A549 (cell line): ENCODE measurements at regions not wholly inside any gene's neighbourhood (a gene's known extent, or its start where the extent isn't known, plus 50 kb on each side); places are given as distances from the start of the nearest gene placed in this dataset.

ENCODE experiments used
- MAZ ChIP-seq: fragments of 150-350 bp; IDR thresholded peaks from 2 replicates; pipeline ENCODE4 v1.6.1; 2014; ENCODE audit warnings: antibody characterized with exemption, low read depth, low read length, borderline replicate concordance
- TF ChIP-seq, protein P1 (sequence below): fragments of >200 bp; sonication (Bioruptor Twin); formaldehyde crosslinking; IDR thresholded peaks from 3 replicates; pipeline ENCODE4 v1.5.1; 2016
- TF ChIP-seq, protein P2 (sequence below): fragments of 200-600 bp; sonication (generic); IDR thresholded peaks from 2 replicates; pipeline ENCODE4 v1.6.1; 2016; ENCODE audit warnings: antibody characterized with exemption, mild to moderate bottlenecking, moderate library complexity

DNA sequence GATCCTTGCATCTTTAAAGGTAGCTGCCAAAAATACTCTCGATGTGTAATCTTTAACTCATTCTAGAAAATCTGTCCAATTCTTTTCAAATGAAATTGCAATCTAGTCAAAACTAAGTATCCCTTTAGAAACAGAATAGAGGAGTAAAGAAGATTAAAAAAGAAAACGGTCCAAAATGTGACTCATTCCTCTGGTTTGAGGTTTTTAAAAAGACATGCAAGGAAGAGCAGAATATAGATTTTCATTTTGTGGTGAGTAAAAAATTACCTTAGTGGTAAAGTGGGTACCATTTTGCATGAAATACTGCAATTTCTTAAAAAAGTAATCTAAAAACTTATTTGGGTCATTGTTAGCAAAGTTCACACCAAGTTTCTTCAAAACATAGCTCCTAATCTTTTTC is 108.4 kb downstream of the BRMS1L start:
- no peak for TF ChIP-seq MAZ
- TF ChIP-seq, protein P1, sequence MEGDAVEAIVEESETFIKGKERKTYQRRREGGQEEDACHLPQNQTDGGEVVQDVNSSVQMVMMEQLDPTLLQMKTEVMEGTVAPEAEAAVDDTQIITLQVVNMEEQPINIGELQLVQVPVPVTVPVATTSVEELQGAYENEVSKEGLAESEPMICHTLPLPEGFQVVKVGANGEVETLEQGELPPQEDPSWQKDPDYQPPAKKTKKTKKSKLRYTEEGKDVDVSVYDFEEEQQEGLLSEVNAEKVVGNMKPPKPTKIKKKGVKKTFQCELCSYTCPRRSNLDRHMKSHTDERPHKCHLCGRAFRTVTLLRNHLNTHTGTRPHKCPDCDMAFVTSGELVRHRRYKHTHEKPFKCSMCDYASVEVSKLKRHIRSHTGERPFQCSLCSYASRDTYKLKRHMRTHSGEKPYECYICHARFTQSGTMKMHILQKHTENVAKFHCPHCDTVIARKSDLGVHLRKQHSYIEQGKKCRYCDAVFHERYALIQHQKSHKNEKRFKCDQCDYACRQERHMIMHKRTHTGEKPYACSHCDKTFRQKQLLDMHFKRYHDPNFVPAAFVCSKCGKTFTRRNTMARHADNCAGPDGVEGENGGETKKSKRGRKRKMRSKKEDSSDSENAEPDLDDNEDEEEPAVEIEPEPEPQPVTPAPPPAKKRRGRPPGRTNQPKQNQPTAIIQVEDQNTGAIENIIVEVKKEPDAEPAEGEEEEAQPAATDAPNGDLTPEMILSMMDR = no peak
- TF ChIP-seq, protein P2, sequence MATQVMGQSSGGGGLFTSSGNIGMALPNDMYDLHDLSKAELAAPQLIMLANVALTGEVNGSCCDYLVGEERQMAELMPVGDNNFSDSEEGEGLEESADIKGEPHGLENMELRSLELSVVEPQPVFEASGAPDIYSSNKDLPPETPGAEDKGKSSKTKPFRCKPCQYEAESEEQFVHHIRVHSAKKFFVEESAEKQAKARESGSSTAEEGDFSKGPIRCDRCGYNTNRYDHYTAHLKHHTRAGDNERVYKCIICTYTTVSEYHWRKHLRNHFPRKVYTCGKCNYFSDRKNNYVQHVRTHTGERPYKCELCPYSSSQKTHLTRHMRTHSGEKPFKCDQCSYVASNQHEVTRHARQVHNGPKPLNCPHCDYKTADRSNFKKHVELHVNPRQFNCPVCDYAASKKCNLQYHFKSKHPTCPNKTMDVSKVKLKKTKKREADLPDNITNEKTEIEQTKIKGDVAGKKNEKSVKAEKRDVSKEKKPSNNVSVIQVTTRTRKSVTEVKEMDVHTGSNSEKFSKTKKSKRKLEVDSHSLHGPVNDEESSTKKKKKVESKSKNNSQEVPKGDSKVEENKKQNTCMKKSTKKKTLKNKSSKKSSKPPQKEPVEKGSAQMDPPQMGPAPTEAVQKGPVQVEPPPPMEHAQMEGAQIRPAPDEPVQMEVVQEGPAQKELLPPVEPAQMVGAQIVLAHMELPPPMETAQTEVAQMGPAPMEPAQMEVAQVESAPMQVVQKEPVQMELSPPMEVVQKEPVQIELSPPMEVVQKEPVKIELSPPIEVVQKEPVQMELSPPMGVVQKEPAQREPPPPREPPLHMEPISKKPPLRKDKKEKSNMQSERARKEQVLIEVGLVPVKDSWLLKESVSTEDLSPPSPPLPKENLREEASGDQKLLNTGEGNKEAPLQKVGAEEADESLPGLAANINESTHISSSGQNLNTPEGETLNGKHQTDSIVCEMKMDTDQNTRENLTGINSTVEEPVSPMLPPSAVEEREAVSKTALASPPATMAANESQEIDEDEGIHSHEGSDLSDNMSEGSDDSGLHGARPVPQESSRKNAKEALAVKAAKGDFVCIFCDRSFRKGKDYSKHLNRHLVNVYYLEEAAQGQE = no peak
